Psoas muscle (tissue), 7 donors: ENCODE measurements at regions not wholly inside any gene's neighbourhood (a gene's known extent, or its start where the extent isn't known, plus 50 kb on each side); places are given as distances from the start of the nearest gene placed in this dataset.

Experiments used
- ATAC-seq, 4 donors: fragments of 200-7000 bp; cut with Tn5 transposase; one replicate each; pipeline ENCODE4 v1.9.1; 2020; ENCODE audit warnings: moderate library complexity in 3 of 4, mild to moderate bottlenecking in 2 of 4
- DNase-seq, 2 donors: peaks; one replicate each; pipeline ENCODE4 v3.0.0-alpha.2; 2020
- H3K27ac ChIP-seq: fragments of 200-600 bp; one replicate; pipeline ENCODE4 v1.8.0; 2022
- H3K27me3 ChIP-seq, 3 donors: fragments of 200-600 bp in 1 of 3; one replicate each; pipeline versions ENCODE4 v1.6.1 to v1.8.0; 2013 to 2022; ENCODE audit warnings: low read length in 2 of 3, mild to moderate bottlenecking in 2 of 3, moderate library complexity in 1 of 3; ENCODE audit not compliant: insufficient read depth in 3 of 3
- H3K36me3 ChIP-seq, 2 donors: fragments of 200-600 bp in 1 of 2; one replicate each; pipeline versions ENCODE4 v1.6.1 to v1.8.0; 2013 to 2022; ENCODE audit warnings: low read depth in 1 of 2, mild to moderate bottlenecking in 1 of 2, moderate library complexity in 1 of 2; ENCODE audit not compliant: insufficient read depth in 1 of 2
- H3K4me1 ChIP-seq: fragments of 200-600 bp; one replicate; pipeline ENCODE4 v1.8.0; 2022
- H3K4me3 ChIP-seq: fragments of 200-600 bp; one replicate; pipeline ENCODE4 v1.8.0; 2022; ENCODE audit warnings: mild to moderate bottlenecking
- H3K9me3 ChIP-seq: fragments of 200-600 bp; one replicate; pipeline ENCODE4 v1.8.0; 2022
- CTCF ChIP-seq: fragments of 200-600 bp; IDR thresholded peaks from one replicate; pipeline ENCODE4 v1.8.0; 2022; ENCODE audit warnings: antibody characterized with exemption
- WGBS, 3 donors: extraction: QIAGEN DNeasy Blood & Tissue Kit; methylation state at CpG; one replicate each; pipeline versions ENCODE4 v1.1.6 to v1.1.7; 2013; 5-methylcytosine and 5-hydroxymethylcytosine counted together
- intact Hi-C, 2 donors: fragments of 100-400 bp; cut with DNase I; formaldehyde crosslinking; loops; one replicate each; pipeline versions ENCODE4 v1.11.0 to v1.14.2; 2022
- donor health status: healthy with polysubstance abuse.
- donor health status: DM: no; HTN: no; CAD: no; lungs with moderate emphysema.
- donor health status: Bipolar disorder and iron deficiency.
- donor health status: healthy.
- donor health status: DM: yes; HTN: yes; CAD: no.
- donor health status: DM: no; HTN: no; CAD: no.
- donor health status: DM: yes; HTN: yes; CAD: no.

DNA sequence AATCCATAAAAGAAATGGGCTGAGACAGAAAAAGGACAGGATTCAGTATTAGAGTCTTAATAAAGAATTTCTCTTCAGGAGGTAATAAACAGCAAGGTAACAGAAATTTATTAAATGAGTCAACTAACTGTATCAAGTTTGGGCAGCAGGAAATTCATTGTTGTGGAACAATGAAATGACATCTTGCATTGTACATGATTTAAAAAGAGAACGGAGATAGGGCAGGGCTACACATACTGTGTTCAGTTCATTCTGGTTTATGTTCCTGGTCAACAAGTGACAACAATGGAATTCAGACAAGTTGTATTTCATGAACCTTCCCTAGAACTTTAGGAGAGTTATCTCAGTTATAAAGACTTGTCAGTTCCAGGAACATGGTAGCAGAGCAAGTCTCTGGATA, 961.3 kb downstream of the SOCS6 start:
- DNase-seq (no peak), ATAC-seq (no peak)
- no peaks in the 10 kb centered on the region for H3K4me1 ChIP-seq
- WGBS, 3 donors: 58 to 76% (median 74%) methylated on average over 1 of the region's 1 CpG
- H3K36me3 ChIP-seq: no peaks in the 10 kb centered on the region
- no peak overlapping the region for H3K27ac ChIP-seq
- TF ChIP-seq CTCF: no peak
- H3K9me3 ChIP-seq: no peaks in the 10 kb centered on the region
- no peak overlapping the region for H3K4me3 ChIP-seq
- intact Hi-C loops: no loop called here
- H3K27me3 ChIP-seq: no peaks in the 10 kb centered on the region

DNA sequence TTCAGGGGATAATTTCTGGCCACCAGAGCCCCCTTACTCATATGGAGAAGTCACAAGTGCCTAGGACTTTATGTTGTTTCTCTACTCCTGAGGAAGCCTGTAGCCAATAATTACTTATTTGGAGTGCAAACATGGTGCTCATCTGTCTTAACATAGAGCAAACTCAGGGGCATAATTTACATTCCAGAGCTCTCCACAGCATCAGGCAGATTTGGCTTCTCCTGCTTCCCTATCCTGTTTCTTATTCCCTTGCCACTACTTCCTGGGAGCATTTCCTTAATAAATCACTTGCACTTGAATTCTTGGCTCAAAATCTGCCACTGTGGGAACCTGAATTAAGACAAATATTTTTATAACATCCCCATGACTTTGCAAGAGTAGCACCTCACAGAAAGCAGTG, 960.9 kb downstream of the SOCS6 start:
- ATAC-seq (no peak), DNase-seq (no peak)
- no peak overlapping the region for H3K27ac ChIP-seq
- TF ChIP-seq CTCF: no peak
- no peaks in the 10 kb centered on the region for H3K27me3 ChIP-seq
- H3K36me3 ChIP-seq: no peaks in the 10 kb centered on the region
- no peak overlapping the region for H3K4me3 ChIP-seq
- H3K4me1 ChIP-seq: no peaks in the 10 kb centered on the region
- intact Hi-C loops: no loop called here
- no peaks in the 10 kb centered on the region for H3K9me3 ChIP-seq

DNA sequence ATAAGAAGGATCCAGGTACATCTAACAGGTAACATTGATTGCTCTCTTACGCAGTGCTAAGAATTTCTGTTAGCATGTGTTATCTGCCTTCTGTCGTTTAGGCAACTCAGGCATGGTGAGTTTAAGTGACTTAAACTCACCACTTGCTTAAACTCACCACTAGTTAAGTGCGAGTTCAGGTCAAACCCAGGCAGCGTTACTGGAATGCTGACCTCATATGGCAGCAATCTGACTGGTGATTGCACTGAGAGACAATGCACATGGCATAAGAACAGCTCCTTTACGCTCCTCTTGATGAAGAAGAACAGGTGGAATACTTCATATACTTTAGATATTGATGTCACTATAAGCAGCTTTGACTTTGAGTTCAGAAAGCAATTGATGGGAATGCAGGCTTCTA, 954.1 kb downstream of the SOCS6 start:
- H3K4me1 ChIP-seq: no peaks in the 10 kb centered on the region
- no peak for TF ChIP-seq CTCF
- no peak overlapping the region for H3K27ac ChIP-seq
- H3K4me3 ChIP-seq: no peak overlapping the region
- H3K27me3 ChIP-seq: no peaks in the 10 kb centered on the region
- intact Hi-C loops: no loop called here
- ATAC-seq: no peak
- no peaks in the 10 kb centered on the region for H3K36me3 ChIP-seq
- no peak for DNase-seq
- no peaks in the 10 kb centered on the region for H3K9me3 ChIP-seq
- WGBS, 3 donors: 55 to 58% (median 57%) methylated on average over 5 of the region's 5 CpGs

- WGBS, 3 donors: 64 to 68% (median 65%) methylated on average over 11 of the region's 11 CpGs
- Histone ChIP-seq H3K36me3 (no peaks in the 10 kb centered on the region), H3K4me3 (no peak overlapping the region), H3K27ac (no peak overlapping the region), H3K9me3 (no peaks in the 10 kb centered on the region), H3K4me1 (no peaks in the 10 kb centered on the region), H3K27me3 (no peaks in the 10 kb centered on the region)
- DNase-seq (no peak), ATAC-seq (no peak)
- intact Hi-C loops: no loop called here
- no peak for TF ChIP-seq CTCF
Measured at GRCh38 chr18:71238974-71239624, 950.3 kb downstream of the SOCS6 start.

GRCh38 chr18:71237641-71238040, 948.8 kb downstream of the SOCS6 start:
- WGBS, 3 donors: 70 to 92% (median 81%) methylated on average over 1 of the region's 1 CpG
- no peaks in the 10 kb centered on the region for H3K36me3 ChIP-seq
- intact Hi-C loops: no loop called here
- DNase-seq (no peak), ATAC-seq (no peak)
- no peaks in the 10 kb centered on the region for H3K27me3 ChIP-seq
- H3K9me3 ChIP-seq: no peaks in the 10 kb centered on the region
- H3K27ac ChIP-seq: no peak overlapping the region
- no peak for TF ChIP-seq CTCF
- H3K4me3 ChIP-seq: no peak overlapping the region
- H3K4me1 ChIP-seq: no peaks in the 10 kb centered on the region
